HL-60 (cell line): ENCODE measurements at regions not wholly inside any gene's neighbourhood (a gene's known extent, or its start where the extent isn't known, plus 50 kb on each side); places are given as distances from the start of the nearest gene placed in this dataset.

ENCODE experiments used
- DNase-seq, 2 experiments: peaks; one replicate each; pipeline ENCODE4 v3.0.0-alpha.2; 2010 to 2020; ENCODE audit warnings: low read depth in 1 of 2, low spot score in 1 of 2
- H3K27ac ChIP-seq: fragments of 250-450 bp; sonication (Bioruptor Pico); replicated peaks from 2 replicates; pipeline ENCODE4 v1.5.1; 2020; ENCODE audit warnings: mild to moderate bottlenecking, moderate library complexity
- H3K27me3 ChIP-seq: fragments of 250-450 bp; sonication (Bioruptor Pico); 2 replicates; pipeline ENCODE4 v1.5.1; 2021; ENCODE audit warnings: mild to moderate bottlenecking, moderate library complexity; ENCODE audit not compliant: insufficient read depth, poor library complexity, severe bottlenecking
- H3K4me3 ChIP-seq: replicated peaks from 2 replicates; pipeline ENCODE4 v1.5.1; 2011; ENCODE audit warnings: mild to moderate bottlenecking, control low read depth, low read length; ENCODE audit not compliant: insufficient read depth
- GABPA ChIP-seq: IDR thresholded peaks from 2 replicates; pipeline ENCODE4 v1.6.1; 2012; ENCODE audit warnings: low read depth
- POLR2AphosphoS5 ChIP-seq: IDR thresholded peaks from 2 replicates; pipeline ENCODE4 v1.6.1; 2012; ENCODE audit warnings: low read depth
- REST ChIP-seq: IDR thresholded peaks from 2 replicates; pipeline ENCODE4 v1.6.1; 2012; ENCODE audit warnings: low read depth; ENCODE audit not compliant: insufficient replicate concordance
- SPI1 ChIP-seq: IDR thresholded peaks from 2 replicates; pipeline ENCODE4 v1.6.1; 2012; ENCODE audit warnings: low read depth, mild to moderate bottlenecking, borderline replicate concordance
- TF ChIP-seq, protein P1 (sequence below): IDR thresholded peaks from one replicate; pipeline ENCODE4 v1.5.1; 2011; ENCODE audit warnings: low read length, control low read depth, inconsistent platforms; ENCODE audit not compliant: insufficient read depth

GRCh38 chr1:118649369-118650106 lies 338.6 kb downstream of the TBX15 start:
- no peaks in the 10 kb centered on the region for H3K27me3 ChIP-seq
- no peak for TF ChIP-seq REST
- TF ChIP-seq POLR2AphosphoS5: no peak
- TF ChIP-seq, protein P1, sequence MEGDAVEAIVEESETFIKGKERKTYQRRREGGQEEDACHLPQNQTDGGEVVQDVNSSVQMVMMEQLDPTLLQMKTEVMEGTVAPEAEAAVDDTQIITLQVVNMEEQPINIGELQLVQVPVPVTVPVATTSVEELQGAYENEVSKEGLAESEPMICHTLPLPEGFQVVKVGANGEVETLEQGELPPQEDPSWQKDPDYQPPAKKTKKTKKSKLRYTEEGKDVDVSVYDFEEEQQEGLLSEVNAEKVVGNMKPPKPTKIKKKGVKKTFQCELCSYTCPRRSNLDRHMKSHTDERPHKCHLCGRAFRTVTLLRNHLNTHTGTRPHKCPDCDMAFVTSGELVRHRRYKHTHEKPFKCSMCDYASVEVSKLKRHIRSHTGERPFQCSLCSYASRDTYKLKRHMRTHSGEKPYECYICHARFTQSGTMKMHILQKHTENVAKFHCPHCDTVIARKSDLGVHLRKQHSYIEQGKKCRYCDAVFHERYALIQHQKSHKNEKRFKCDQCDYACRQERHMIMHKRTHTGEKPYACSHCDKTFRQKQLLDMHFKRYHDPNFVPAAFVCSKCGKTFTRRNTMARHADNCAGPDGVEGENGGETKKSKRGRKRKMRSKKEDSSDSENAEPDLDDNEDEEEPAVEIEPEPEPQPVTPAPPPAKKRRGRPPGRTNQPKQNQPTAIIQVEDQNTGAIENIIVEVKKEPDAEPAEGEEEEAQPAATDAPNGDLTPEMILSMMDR: no peak
- no peak for TF ChIP-seq GABPA
- TF ChIP-seq SPI1: no peak

GRCh38 chr1:118636004-118636403 lies 352.1 kb downstream of the TBX15 start:
- Histone ChIP-seq H3K4me3 (no peak overlapping the region), H3K27ac (no peak overlapping the region), H3K27me3 (no peaks in the 10 kb centered on the region)
- TF ChIP-seq, protein P1: no peak
- no peak for TF ChIP-seq GABPA
- no peak for TF ChIP-seq POLR2AphosphoS5
- TF ChIP-seq SPI1: no peak
- TF ChIP-seq REST: no peak
- DNase-seq: no peak

More at GRCh38 chr1:118649369-118650106, 338.6 kb downstream of the TBX15 start:
- H3K27ac ChIP-seq: no peak overlapping the region
- no peak overlapping the region for H3K4me3 ChIP-seq
- DNase-seq: no peak

DNA sequence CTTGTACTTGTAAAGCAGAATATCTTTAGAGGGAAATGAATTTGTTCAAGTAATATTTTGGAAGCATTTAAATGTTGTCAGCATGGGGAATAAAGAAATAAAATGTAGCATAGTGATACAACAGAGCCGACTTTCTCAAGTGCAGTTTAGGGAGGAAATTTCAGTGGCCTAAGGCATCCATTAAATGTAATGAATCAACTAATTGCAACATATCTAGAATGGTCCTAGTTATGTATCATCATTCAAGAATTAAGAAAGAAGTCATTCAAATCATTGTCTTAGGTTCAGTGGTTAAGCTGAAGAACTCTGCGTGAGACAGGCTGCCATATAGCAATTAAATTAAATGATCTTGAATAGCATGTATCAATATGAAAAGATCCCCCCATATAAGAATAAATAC lies 360.7 kb downstream of the TBX15 start:
- DNase-seq: no peak
- Histone ChIP-seq H3K27ac (no peak overlapping the region), H3K27me3 (no peaks in the 10 kb centered on the region), H3K4me3 (no peak overlapping the region)
- TF ChIP-seq REST (no peak), POLR2AphosphoS5 (no peak), SPI1 (no peak), GABPA (no peak)
- TF ChIP-seq, protein P1: no peak
